NCI-H1417 (cell line): ENCODE measurements at regions not wholly inside any gene's neighbourhood (a gene's known extent, or its start where the extent isn't known, plus 50 kb on each side); places are given as distances from the start of the nearest gene placed in this dataset.
A peak's percentile ranks its signal among the peaks of the same experiment; 100 is the strongest.

Experiments used
- DNase-seq, 3 experiments: peaks; one replicate each; lab custom pipeline; 2025; lab: John Stamatoyannopoulos, UW

GRCh38 chr2:160956243-160956802 lies 203.9 kb upstream of the TANK start:
- no peak for DNase-seq

DNA sequence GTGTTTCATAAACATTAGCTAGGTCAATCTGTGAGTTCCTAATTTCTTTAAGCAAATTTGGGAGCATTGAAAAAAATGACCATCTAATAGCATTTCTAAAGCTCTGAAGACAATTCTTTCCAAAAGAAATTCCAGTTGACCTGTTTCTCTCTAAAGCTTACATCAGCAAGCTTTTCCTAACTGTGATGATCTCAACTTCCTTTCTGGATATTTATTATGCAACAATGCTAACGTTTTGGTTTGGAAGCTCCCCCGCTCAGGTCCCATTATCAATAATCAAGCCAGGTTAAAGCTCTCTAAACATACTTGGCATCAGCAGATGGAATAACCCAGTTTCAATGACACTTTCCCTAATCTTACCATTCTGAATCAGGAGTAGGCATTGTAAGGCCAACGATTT lies 196.3 kb upstream of the TANK start:
- DNase-seq = no peak

GRCh38 chr2:160967523-160967922 lies 192.7 kb upstream of the TANK start:
- DNase-seq = no peak

DNA sequence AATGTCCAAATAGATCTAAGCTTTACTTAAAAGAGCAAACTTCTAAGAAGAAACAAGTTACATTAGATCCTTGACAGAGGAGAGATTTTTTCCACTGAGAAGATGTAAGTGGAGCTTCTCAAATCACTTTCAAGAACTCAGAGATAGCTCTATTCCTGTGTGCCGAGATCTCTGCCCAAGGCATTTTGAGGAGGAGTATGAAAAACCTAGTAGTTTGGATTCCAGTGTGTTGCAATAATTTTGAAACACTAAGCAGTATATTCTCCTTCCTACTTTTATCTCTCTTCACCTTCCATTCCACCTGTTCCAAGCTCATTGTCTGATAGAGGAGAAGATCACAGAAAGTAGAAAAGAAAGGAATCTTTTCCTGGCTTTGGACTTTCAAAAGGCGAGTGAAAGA lies 192.0 kb upstream of the TANK start:
- no peak for DNase-seq

DNA sequence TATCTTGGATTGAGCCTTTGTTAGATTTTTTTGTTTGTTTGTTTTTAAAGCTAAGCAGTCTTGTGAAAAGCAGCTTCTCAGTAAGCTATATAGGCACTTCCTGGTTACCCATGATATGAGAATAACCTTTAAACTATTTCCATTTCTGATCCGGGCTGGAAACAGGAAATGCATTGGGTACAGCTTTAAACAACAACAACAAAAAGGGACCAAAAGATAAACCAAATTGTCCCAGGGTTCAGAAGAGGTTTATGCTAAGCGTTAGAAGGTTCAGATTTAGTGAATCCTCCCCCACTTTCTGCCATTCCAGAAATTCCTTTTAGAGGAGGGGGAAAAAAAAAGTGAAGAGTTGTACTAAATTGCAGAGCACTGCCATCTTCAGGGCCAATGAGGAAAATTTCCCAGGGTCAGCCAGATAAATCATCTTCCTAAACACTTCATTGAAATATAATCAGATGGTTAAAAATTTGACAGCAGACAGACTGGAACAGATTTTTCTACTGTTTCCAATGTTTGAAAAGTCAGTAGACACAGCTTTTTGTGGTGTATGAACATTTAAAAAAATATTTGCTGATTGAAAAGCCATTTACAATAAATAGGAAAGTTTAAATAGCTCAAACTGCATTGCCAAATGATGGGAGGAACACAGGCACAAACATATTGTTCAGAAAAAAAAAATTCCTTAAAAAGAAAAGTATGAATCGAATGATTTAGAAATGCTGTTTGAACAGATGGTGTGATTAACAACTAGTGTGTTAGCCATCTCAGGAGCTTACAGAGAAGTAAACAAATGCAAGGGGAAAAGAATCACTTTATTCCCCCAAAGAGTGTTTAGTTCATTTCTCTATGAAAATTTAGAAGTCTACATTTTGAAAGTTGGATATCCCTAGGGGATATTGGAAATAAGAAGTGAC lies 189.9 kb upstream of the TANK start:
- peak in 2 of 3 experiments; percentile 5 to 24 for DNase-seq

- no peak for DNase-seq
These were observed 186.2 kb upstream of the TANK start for GRCh38 chr2:160973991-160974390.

DNA sequence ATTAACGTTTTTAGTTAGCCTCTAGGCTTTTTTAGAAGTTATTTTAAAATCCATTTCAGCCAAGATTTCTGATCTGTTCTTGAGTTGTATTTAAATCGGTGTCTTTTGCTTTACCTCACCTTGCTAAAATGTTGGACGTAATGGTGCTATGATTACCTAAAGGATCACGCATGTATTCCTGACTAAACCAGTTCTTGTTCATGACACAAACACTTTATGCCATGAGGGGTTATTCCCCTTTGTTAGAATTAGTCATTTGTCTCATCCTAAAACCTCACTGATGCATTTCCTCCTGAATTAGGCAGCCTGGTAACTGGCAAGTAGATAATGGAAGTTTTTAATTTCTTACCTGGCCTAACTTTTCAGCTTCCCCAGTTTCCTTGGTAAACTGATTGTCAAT lies 185.4 kb upstream of the TANK start:
- DNase-seq = no peak

DNA sequence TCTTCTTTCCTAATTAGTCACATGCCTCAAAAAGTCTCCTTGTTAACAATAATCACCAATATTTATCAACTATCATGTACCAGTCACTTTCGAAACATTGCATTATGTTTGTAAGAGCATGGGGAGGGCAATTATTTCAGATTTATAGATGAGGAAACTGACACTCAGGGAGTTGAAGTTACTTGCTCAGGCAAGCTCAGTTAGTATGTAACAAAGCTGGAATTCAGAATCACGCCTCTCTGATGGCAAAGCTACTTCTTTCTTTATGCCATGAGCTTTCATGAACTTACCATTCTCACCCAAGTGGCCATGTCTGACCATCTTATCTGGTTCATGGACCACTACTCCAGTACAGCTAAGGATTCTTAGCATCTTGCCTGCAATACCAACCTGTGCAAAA lies 183.4 kb upstream of the TANK start:
- no peak for DNase-seq

- DNase-seq = no peak
These were observed 182.9 kb upstream of the TANK start for GRCh38 chr2:160977376-160977775.

- no peak for DNase-seq
These were observed 182.4 kb upstream of the TANK start for GRCh38 chr2:160977854-160978253.

DNA sequence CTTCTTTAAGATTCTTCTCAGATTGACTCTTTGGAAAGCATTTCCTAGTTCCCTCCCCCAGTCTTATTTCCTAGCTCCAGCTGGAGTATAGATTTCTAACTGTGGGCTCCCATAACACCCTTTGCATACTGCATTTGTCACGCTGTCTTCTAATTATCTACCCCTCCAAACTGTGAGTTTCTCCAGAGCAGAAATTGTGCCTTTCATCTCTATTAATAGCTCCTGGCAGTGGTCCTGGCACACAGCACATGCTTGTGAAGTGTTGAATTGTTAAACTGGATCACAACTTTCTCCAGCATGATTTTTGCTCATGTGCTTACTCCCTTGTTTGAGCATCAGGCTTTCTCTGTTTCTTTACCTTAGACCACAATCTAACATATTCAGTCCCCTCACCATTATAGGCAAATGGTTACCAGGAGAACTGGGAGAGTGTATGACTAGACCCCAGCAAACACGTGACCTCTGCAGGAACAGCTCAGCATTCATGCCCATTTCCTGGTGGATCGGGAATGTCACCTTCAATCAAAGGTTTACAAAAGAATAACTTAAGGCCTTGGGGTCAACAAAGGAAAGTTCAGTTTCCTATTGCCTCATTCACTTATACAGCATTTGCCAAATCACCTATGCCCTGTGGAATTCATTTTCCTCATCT lies 175.7 kb upstream of the TANK start:
- no peak for DNase-seq

DNA sequence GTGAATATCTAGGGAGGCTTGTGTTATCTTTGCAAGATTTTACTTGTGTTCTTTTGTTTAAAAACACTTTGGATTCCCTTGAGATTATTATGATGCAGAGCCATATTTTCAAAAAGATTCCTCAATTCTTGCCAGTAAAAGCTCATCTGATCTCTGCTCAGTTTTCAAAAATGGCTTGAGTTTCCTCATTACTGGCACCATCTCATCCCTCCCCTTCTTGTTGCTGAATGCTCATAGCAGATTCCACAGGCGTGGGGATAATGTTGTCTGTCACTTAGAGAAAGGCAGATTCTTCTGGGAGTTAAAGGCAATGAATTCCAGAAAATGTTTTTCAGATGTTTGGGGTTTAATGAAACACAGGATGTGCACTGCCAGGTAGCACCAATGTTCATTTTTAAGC lies 170.4 kb upstream of the TANK start:
- no peak for DNase-seq

DNA sequence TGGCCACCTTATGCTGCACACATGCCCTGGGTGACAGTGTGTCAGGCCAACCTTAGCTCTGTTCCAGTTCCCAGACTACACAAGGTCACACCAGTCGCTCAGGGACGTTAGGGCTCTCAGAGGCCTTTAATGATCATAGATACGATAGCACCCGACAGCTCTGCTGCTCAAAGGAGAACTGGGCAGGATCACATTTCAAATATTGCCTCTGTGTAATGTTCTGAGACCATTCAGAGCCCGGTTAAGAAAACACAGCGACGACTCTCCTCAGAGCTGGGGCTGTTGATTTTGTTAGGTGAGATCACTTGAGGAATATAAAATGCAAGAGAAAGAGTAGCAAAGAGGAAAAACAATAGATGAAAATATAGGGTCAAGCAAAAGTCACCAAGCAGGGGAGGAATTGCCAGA lies 166.6 kb upstream of the TANK start:
- peak in 1 of 3 experiments; percentile 42 for DNase-seq

DNA sequence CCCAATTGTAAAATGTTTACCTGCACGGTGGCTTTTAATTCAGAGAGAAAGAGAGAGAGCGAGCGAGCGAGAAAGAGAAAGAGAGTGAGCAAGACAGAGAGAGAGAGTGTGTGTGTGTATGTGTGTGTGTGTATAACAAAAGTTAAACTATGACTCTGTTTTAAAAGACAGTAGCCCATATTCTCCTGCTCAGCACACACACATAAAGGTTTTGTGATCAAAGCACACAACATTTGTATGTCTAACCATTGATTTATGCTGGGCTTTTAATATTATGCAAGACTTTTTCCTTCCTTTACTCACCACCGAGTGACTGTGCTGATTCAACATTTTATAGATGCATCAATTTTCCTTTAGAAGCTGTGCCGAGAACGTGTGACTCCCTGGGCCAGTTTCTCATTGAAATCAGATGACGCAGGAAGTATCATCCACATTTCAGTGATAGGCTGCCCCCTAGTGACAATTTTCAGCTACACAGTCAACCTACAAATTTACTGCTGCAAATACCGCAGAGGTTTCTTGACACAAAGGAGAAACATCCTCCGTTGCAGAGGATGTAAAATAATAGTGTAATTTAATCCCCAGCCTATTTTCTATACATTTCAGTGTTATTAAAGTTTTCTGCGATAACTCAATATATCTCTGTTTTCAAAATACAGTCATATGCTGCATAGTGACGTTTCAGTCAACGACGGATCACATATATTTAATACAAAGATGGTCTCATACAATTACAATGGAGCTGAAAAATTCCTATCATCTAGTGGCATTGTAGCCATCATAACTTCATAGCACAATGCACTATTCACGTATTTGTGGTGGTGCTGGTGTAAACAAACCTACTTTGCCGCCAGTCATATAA lies 165.9 kb upstream of the TANK start:
- peak; percentile 22 to 72 (median 64) for DNase-seq

DNA sequence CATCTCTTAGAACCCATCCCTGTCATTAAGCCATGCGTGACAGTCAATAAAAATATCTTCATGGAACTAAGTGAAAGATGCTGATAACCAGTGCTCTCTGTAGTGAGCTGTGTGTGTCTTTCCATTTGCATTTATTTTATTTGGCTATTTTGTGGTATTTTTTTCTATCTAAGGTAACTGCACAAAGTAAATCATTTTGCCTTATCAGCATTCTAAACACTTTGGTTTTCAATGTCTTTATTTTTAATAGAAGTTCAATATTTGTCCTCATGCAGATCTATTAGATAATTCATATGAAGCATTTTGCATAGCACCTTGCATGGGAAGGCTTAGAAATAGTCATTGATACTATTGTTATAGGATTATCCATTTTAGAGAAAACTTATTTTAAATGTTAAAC lies 163.6 kb upstream of the TANK start:
- DNase-seq = no peak

DNA sequence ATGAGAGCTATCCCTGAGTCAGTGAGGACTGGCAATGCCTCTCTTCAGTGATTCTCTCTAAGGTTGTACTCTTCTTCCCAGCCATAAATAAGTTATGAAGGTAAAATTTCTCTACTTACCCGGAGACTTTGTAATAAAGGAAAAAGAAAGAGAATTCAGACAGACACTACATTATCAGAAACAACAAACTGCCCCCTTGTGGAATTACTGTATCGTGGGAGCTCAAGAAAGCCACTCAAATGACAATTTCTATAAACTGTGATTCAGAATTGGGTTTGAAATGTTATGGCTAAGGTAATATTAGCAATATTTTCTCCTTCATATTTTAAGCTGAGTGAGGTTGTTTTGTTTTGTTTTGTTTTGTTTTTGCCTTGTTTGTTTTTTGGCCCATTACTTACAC lies 155.8 kb upstream of the TANK start:
- DNase-seq = no peak

- DNase-seq = no peak
These were observed 155.1 kb upstream of the TANK start for GRCh38 chr2:161005170-161005569.

GRCh38 chr2:161008311-161008710 lies 151.9 kb upstream of the TANK start:
- DNase-seq = no peak

DNA sequence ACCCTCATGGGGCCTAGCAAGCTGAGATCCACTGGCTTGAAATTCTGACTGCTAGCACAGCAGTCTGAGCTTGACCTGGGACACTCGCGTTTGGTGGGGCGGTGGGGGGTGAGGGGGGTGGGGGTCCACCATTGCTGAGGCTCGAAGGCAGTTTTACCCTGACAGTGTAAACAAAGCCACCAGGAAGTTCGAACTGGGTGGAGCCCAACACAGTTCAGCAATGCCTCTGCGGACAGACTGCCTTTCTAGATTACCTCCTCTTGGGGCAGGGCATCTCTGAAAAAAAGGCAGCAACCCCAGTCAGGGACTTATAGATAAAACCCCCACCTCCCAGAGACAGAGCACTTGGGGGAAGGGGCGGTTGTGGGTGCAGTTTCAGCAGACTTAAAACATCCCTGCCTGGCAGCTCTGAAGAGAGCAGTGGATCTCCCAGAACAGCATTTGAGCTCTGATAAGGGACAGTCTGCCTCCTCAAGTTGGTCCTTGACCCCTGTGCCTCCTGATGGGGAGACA lies 149.7 kb upstream of the TANK start:
- DNase-seq = no peak

DNA sequence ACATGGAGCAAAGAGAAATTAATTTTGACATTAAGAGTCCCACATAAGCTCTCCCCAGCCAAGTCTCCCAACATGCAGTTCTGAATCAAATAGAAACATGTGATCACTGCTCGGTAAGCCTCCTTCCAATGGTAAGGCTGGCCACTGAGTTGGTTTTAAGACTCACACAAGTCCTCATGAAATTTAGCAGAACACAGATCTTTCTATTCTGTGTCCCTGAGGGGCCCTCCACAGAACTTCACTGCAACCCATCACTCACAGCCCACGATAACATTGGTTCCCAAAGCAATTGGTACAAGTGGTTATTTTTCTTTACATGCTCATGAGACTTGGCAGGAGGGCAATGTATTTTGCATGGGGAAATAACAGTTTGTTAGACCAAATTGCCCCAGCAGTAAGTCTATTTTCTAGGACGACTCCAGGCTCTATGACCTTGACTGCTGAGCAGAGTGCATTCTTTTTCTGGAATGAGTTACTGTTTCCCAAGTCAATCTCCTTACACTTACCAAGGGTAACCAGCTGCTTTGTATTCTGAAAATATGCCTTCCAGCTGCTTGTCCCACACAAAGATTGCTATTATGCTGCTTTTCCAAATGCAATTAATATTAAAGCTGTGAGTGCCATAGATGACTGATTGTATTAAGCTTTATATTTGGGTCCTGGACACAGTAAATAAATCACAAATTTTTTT lies 142.3 kb upstream of the TANK start:
- no peak for DNase-seq

GRCh38 chr2:161019311-161019710 lies 140.9 kb upstream of the TANK start:
- no peak for DNase-seq
